Endodermal cell (in vitro differentiated cells): ENCODE measurements at regions not wholly inside any gene's neighbourhood (a gene's known extent, or its start where the extent isn't known, plus 50 kb on each side); places are given as distances from the start of the nearest gene placed in this dataset.
"Not testable (repeated sequence)": the region's sequence is repeated elsewhere in the genome, so short reads cannot be mapped to it uniquely, and the experiment has no call there.

Source experiments
- DNase-seq: peaks from one replicate; pipeline ENCODE4 v3.0.0-alpha.2; 2017
- H3K27ac ChIP-seq: 2 replicates; pipeline ENCODE4 v1.5.1; 2013; ENCODE audit warnings: mild to moderate bottlenecking, low read depth, low read length, moderate library complexity
- H3K27me3 ChIP-seq: 2 replicates; pipeline ENCODE4 v1.6.1; 2013; ENCODE audit warnings: mild to moderate bottlenecking, low read length, moderate library complexity; ENCODE audit not compliant: insufficient read depth, control insufficient read depth, poor library complexity, severe bottlenecking
- H3K36me3 ChIP-seq: 2 replicates; pipeline ENCODE4 v1.7.0; 2013; ENCODE audit warnings: mild to moderate bottlenecking, low read length, moderate library complexity; ENCODE audit not compliant: control insufficient read depth, insufficient read depth
- H3K4me1 ChIP-seq: one replicate; pipeline ENCODE4 v1.7.0; 2013; ENCODE audit warnings: low read length; ENCODE audit not compliant: control insufficient read depth, insufficient read depth
- H3K4me3 ChIP-seq: 2 replicates; pipeline ENCODE4 v1.5.1; 2013; ENCODE audit warnings: mild to moderate bottlenecking, low read length, moderate library complexity
- H3K9ac ChIP-seq: 2 replicates; pipeline ENCODE4 v1.6.1; 2013; ENCODE audit warnings: mild to moderate bottlenecking, low read length, moderate library complexity; ENCODE audit not compliant: poor library complexity, severe bottlenecking; ENCODE audit errors: extremely low read depth
- H3K9me3 ChIP-seq: 2 replicates; pipeline ENCODE4 v1.6.1; 2013; ENCODE audit warnings: mild to moderate bottlenecking, low read length, moderate library complexity; ENCODE audit not compliant: control insufficient read depth
- H3K27ac Mint-ChIP-seq: 2 replicates; pipeline ENCODE4 v1.8.0; 2020; ENCODE audit warnings: mixed read lengths
- H3K27me3 Mint-ChIP-seq: 2 replicates; pipeline ENCODE4 v1.8.0; 2021; ENCODE audit warnings: mild to moderate bottlenecking, mixed read lengths; ENCODE audit not compliant: insufficient read depth
- H3K36me3 Mint-ChIP-seq: 2 replicates; pipeline ENCODE4 v1.8.0; 2020; ENCODE audit warnings: low read depth, mixed read lengths
- H3K4me1 Mint-ChIP-seq: 2 replicates; pipeline ENCODE4 v1.8.0; 2020; ENCODE audit warnings: mixed read lengths
- H3K4me3 Mint-ChIP-seq: 2 replicates; pipeline ENCODE4 v1.8.0; 2020; ENCODE audit warnings: mild to moderate bottlenecking, moderate library complexity, mixed read lengths
- H3K9me3 Mint-ChIP-seq: 2 replicates; pipeline ENCODE4 v1.8.0; 2020; ENCODE audit warnings: mild to moderate bottlenecking, mixed read lengths
- WGBS, 2 experiments: methylation state at CpG; one replicate each; pipeline versions ENCODE4 v1.1.5 to v1.1.7; 2013; ENCODE audit warnings: missing lambda C conversion rate in 2 of 2, mixed read lengths in 1 of 2; ENCODE audit not compliant: insufficient coverage in 1 of 2, insufficient read length in 1 of 2; 5-methylcytosine and 5-hydroxymethylcytosine counted together
- TF ChIP-seq, protein P1 (sequence below): fragments of 200-600 bp; sonication (generic); conservative IDR thresholded peaks from 2 replicates; pipeline ENCODE4 v1.5.0; 2021; ENCODE audit warnings: antibody characterized with exemption, mild to moderate bottlenecking

DNA sequence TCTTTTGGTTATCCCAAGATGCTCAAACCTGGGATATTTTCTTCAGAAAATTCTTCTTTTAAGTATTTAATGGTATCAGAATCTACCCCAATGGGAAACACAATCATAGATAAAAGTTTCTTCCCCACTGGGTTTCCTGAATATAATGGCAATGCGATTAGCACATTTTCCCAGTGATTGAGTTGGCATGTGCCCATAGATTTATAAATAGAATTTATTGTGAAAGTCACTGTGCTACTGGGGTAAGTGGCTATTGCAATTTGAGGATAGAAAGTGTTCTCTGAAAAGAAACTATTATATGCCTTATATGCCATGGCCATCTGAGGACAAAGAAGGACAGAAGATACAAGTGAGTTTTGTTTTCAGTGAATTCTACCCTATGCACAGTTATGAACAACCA is 99.0 kb upstream of the RBMS3 start:
- Histone ChIP-seq H3K4me1 (peaks cover 6% of the 10 kb centered on the region), H3K9ac (no peak overlapping the region), H3K36me3 (no peaks in the 10 kb centered on the region), H3K4me3 (no peak overlapping the region), H3K27me3 (peaks cover 43% of the 10 kb centered on the region), H3K27ac (no peak overlapping the region), H3K9me3 (no peaks in the 10 kb centered on the region)
- DNase-seq = no peak
- no peak overlapping the region for H3K27ac Mint-ChIP-seq
- H3K9me3 Mint-ChIP-seq = no peaks in the 10 kb centered on the region
- no peak overlapping the region for H3K4me3 Mint-ChIP-seq
- peaks cover 15% of the 10 kb centered on the region for H3K27me3 Mint-ChIP-seq
- TF ChIP-seq, protein P1, sequence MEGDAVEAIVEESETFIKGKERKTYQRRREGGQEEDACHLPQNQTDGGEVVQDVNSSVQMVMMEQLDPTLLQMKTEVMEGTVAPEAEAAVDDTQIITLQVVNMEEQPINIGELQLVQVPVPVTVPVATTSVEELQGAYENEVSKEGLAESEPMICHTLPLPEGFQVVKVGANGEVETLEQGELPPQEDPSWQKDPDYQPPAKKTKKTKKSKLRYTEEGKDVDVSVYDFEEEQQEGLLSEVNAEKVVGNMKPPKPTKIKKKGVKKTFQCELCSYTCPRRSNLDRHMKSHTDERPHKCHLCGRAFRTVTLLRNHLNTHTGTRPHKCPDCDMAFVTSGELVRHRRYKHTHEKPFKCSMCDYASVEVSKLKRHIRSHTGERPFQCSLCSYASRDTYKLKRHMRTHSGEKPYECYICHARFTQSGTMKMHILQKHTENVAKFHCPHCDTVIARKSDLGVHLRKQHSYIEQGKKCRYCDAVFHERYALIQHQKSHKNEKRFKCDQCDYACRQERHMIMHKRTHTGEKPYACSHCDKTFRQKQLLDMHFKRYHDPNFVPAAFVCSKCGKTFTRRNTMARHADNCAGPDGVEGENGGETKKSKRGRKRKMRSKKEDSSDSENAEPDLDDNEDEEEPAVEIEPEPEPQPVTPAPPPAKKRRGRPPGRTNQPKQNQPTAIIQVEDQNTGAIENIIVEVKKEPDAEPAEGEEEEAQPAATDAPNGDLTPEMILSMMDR = no peak
- no peaks in the 10 kb centered on the region for H3K36me3 Mint-ChIP-seq
- peaks cover 14% of the 10 kb centered on the region for H3K4me1 Mint-ChIP-seq
- 94% methylated on average over 1 of the region's 1 CpG; no CpG with 5 or more reads in 1 of the 2 experiments for WGBS, 2 experiments

DNA sequence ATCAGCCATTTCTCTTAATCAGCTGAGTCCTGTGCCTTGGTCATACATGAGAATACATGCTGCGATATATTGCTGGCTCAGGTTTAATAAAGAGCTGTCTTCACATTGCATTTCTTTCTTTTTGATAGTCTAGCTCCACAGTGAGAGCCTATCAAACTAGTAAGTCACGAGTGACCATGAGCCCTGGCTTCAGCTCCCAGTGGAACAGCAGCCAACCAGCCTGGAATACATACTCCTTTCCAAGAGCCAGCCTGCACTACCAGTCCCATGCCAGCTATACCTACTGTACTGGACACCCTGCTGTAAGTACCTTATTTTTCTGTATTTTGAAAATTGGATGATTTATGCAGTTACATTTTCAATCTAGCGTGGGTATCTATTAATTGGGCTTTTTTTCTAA is 98.0 kb upstream of the RBMS3 start:
- H3K27ac ChIP-seq, H3K9me3 ChIP-seq, H3K27ac Mint-ChIP-seq, DNase-seq, H3K36me3 Mint-ChIP-seq, H3K4me3 Mint-ChIP-seq, H3K36me3 ChIP-seq, H3K4me3 ChIP-seq, H3K9me3 Mint-ChIP-seq, H3K4me1 ChIP-seq, H3K9ac ChIP-seq: not testable (repeated sequence)
- H3K27me3 ChIP-seq = peaks cover 43% of the 10 kb centered on the region
- Mint-ChIP-seq H3K27me3 (peaks cover 15% of the 10 kb centered on the region), H3K4me1 (peaks cover 14% of the 10 kb centered on the region)
- WGBS, 2 experiments = 91 to 100% methylated on average over 2 to 3 of the region's 3 CpGs

GRCh38 chr3:29183346-29184087 is 97.4 kb upstream of the RBMS3 start:
- H3K4me1 Mint-ChIP-seq = peaks cover 14% of the 10 kb centered on the region
- H3K4me3 ChIP-seq = no peak overlapping the region
- H3K27ac Mint-ChIP-seq = no peak overlapping the region
- H3K27ac ChIP-seq = no peak overlapping the region
- no peaks in the 10 kb centered on the region for H3K36me3 ChIP-seq
- H3K36me3 Mint-ChIP-seq = no peaks in the 10 kb centered on the region
- no peaks in the 10 kb centered on the region for H3K9me3 ChIP-seq
- H3K4me3 Mint-ChIP-seq = no peak overlapping the region
- DNase-seq = no peak
- H3K27me3 Mint-ChIP-seq = peaks cover 15% of the 10 kb centered on the region
- TF ChIP-seq, protein P1 = no peak
- H3K27me3 ChIP-seq = peaks cover 44% of the 10 kb centered on the region
- H3K4me1 ChIP-seq = peaks cover 6% of the 10 kb centered on the region
- H3K9me3 Mint-ChIP-seq = no peaks in the 10 kb centered on the region
- H3K9ac ChIP-seq = no peak overlapping the region
- 91 to 100% methylated on average over 6 of the region's 8 CpGs for WGBS, 2 experiments
